Fibroblast of skin of abdomen (primary cell): ENCODE measurements at regions not wholly inside any gene's neighbourhood (a gene's known extent, or its start where the extent isn't known, plus 50 kb on each side); places are given as distances from the start of the nearest gene placed in this dataset.

ENCODE experiments used
- DNase-seq: peaks from one replicate; pipeline ENCODE4 v3.0.0-alpha.2; 2013

DNA sequence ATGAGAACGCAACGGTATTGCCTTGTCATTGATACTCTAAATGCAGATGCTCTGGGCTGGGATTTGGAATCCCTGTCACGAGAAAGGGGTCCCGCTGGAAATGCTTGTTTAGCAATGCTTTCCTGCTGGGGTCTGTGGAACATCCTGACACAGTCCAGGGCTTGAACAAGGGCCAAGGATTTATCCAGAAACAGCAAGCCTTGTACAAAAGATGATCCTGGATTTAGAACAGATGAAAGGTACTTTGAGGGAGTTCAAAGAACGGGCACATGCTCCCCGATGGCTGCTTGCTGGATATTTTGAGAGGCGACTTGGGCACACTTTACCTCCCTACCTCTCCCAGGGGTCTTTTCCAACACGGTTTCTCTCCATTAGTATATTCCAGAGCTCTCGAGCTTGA, 108.1 kb upstream of the CELF4 start:
- DNase-seq = no peak

DNA sequence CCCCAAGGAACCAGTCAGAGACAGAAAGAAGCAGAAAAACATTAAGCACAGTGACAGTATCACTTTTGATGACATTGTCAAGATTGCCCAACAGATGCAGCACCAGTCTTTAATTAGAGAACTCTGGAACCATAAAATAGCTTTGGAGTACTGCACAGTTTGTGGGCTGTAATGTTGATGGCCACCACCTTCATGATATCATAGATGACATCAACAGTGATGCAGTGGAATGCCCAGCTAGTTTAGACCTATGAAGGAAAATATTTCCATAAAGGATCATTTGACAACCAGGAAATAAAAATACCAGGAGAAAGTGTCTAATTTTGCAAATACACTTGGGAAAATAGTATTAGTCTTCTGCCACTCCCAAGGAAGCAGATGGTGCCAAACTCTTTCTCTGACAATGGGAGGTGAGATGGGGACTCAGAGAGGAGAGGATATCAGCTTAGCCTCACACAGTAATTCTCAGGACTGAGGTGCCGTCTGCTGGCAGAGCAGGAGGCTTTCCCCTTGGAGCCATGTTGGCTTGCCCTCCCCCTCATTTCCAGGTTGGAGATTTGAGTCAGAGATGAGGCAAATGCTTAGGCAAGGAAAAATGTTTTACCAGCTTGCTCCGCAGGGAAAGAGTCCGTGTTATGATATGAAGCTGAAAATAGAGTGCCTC, 107.5 kb upstream of the CELF4 start:
- no peak for DNase-seq

DNA sequence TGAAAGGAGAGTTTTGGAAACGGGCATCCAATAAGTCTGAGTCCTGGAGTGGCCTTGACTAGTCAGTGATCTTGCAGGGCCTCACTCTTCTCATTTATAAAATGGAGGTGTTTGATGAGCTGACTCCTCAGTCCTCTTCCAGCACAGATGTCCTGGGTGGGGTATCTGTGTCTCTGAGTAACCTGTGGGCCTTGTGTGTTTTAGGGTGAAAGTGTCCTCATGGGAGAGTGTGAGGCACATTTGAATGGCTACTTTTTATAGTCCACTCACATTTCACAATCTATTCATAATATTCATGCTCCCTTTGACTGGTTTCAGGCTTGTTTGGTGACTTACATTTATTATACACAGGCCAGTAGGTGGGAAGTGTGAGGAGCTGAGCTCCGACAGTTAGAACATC, 106.4 kb upstream of the CELF4 start:
- DNase-seq = no peak

- no peak for DNase-seq
These were observed 105.9 kb upstream of the CELF4 start for GRCh38 chr18:37671530-37671929.

- no peak for DNase-seq
These were observed 105.5 kb upstream of the CELF4 start for GRCh38 chr18:37671119-37671518.

GRCh38 chr18:37669991-37670534, 104.5 kb upstream of the CELF4 start:
- DNase-seq = no peak

- DNase-seq = no peak
These were observed 103.6 kb upstream of the CELF4 start for GRCh38 chr18:37668971-37669747.

DNA sequence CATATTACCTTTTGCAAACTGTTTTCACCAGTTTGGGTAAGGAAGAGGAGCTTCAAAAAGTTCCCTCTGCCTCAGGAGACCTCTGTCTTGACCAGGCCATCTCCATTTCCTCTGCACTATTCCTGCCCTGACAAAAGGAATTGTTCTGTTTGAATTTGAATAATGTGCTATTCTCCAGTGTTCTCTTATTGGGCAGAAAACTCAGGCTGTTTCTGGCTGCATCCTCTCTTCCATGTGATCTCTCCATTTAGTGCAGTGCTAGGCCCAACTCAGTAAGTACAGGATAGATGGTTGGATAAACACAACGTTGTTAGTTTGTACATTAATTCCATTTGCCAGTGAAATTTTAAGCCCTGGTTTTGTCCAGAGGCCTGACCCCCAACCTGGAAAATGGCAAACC, 102.2 kb upstream of the CELF4 start:
- no peak for DNase-seq

DNA sequence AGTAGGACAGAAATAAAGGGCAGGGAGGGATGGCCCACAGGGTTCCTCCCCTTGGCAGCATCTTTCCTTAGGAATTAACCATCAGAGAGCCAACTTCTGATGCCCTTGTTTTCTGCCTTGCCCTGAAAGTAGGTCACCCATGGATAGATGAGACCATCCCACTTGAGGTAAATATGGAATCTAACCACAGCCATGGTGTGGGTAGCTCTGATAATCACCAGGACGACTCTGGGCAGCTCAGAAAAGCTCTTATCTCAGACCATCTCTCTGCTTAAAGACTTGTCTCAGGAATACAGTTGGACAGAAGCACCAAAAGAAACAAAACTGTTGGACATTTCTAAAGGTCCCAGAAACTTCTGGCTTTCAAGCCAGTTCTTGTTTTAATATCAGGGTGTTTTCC, 101.4 kb upstream of the CELF4 start:
- DNase-seq = no peak

DNA sequence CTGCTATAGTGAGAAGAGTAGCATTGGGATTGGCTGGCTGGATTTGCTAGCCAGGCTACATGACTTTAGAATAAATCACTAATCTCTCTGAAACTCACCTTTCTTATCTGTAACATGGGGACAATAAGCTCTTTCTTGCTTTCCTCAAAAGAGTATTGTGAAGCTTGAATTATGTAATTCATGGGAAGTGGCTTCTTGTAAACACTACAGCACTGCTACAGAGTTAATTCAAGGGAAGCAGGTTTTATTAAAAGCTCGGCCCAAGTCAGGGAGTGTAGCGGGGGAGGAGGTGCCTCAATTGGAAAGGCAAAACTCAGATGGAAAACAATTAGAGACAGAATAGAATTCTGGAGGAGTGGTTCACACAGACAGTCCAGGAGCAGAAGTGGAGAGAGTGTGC, 100.9 kb upstream of the CELF4 start:
- DNase-seq = no peak

- no peak for DNase-seq
These were observed 99.7 kb upstream of the CELF4 start for GRCh38 chr18:37665346-37665745.

DNA sequence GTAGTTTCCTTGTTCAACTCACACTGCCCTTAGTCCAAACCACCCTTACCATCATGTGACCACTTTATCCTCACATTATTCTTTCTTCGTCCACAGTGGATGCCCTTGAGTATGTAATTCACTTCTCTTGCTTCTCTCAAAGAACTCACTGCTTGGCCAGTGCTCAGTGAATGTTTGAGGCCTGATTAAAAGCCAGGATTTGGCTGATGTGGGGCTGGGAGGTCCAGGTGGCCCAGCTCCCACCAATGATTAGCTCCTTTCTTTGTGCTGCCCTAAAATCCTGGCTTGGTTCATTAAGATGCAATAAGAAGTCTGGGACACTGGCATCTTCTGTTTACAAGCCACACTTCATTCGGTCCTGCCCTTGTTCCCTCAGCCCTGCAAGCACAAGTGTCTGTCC, 97.8 kb upstream of the CELF4 start:
- DNase-seq = no peak

DNA sequence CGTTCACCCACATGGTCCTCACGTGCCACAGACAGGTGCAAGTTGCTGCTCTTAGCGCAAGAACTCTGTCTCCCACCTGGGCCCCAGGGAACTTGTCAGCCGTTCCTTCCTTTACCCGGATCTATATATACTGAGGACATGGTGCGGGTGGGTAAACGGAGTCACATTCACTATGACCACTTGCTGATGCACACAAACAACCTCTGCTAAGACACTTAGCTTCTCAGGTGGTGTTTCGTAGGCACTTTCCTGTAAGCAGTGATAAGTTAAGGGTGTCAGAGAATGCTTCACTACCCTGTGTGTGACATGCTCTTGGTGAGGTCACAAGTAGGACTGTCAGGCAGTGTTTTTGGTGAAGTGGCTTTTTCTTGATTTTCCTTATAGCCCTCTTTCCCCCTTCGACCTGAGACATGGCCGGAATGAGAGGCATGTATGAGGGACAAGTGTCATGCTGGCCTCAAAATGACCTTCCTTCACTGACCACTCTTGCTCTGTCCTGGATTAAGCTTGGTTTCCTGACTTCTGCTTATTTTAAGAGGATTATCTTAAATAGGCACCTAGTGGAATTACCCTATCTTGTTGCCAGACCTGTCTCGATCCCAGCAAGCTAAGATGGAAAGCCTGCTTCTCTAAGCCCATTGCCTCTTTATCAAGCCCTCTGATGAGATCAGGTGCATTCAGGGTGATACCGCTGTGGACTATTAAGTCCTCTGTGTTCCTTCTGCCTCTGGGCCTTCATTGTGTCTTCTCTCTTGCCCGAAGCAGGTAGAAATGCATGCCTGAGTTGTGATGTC, 97.1 kb upstream of the CELF4 start:
- DNase-seq = no peak

DNA sequence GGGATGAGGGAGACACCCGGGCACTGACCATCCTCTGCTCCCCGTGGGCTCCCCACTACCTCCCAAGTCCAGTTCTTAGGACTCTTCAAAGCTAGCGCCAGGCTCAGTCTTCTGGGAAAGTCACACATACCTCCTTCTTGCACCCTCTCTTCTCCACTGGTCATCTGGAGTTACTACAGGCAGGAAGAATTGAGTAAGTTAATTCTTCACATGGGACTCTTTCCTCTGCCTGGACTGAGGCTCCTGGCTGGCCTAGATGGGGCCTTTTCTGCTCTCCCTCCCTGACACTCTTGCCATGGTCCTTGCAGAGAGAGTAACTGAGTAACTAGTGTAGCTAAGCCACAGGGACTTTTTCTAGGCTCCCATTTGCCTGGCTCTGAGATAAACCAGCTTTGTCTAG, 96.5 kb upstream of the CELF4 start:
- DNase-seq = no peak

GRCh38 chr18:37661478-37661877, 95.9 kb upstream of the CELF4 start:
- DNase-seq = no peak

GRCh38 chr18:37661061-37661460, 95.5 kb upstream of the CELF4 start:
- DNase-seq = no peak

- no peak for DNase-seq
These were observed 95.1 kb upstream of the CELF4 start for GRCh38 chr18:37660658-37661057.

GRCh38 chr18:37659906-37660305, 94.3 kb upstream of the CELF4 start:
- DNase-seq = no peak

GRCh38 chr18:37658894-37659293, 93.3 kb upstream of the CELF4 start:
- DNase-seq = no peak

GRCh38 chr18:37657493-37657892, 91.9 kb upstream of the CELF4 start:
- no peak for DNase-seq

GRCh38 chr18:37654731-37655369, 89.3 kb upstream of the CELF4 start:
- DNase-seq = no peak

GRCh38 chr18:37654034-37654433, 88.4 kb upstream of the CELF4 start:
- no peak for DNase-seq

DNA sequence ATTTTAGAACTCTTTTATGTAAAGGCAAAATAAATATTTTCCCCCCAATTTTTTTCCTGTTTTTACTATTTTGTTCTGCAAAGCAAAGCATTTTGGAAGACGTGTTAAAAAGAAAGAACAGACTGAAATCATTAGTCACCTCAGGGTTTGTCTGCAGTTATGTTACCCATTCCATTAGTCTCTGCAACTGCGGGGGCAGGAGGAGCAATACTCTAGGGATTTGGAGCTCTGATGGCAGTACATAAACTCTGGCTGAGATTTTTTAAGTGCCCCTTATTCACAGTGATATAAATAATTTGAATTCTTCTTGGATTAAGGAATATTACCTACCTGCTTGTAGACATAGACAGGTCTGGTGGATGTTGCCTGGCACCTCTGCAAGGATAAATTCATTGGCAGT, 88.0 kb upstream of the CELF4 start:
- no peak for DNase-seq
